ENCODE measurements at regions not wholly inside any gene's neighbourhood (a gene's known extent, or its start where the extent isn't known, plus 50 kb on each side); places are given as distances from the start of the nearest gene placed in this dataset.

DNA sequence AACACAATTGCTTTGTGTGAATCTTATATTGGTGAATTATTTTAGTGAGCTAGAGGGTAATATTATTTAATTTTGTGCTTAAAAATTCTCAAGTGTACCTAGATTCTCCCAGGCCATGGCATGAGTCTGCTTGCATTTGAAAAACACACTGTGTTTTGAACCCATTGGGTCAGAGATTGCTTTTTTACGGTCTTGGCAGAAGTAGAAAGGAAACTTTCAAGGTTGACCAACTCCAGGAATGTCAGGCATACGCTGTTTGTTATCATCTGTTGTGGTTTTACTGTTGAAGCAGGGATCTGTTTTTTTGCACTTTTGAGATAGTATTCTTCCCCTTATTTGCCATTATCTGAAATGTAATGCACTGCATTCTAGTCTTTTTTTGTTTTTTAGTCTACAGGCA, 377.4 kb downstream of the RPRM start:
- TF ChIP-seq, protein P1, sequence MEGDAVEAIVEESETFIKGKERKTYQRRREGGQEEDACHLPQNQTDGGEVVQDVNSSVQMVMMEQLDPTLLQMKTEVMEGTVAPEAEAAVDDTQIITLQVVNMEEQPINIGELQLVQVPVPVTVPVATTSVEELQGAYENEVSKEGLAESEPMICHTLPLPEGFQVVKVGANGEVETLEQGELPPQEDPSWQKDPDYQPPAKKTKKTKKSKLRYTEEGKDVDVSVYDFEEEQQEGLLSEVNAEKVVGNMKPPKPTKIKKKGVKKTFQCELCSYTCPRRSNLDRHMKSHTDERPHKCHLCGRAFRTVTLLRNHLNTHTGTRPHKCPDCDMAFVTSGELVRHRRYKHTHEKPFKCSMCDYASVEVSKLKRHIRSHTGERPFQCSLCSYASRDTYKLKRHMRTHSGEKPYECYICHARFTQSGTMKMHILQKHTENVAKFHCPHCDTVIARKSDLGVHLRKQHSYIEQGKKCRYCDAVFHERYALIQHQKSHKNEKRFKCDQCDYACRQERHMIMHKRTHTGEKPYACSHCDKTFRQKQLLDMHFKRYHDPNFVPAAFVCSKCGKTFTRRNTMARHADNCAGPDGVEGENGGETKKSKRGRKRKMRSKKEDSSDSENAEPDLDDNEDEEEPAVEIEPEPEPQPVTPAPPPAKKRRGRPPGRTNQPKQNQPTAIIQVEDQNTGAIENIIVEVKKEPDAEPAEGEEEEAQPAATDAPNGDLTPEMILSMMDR (conservative IDR thresholded peaks at IDR 0.05 in 1 of 2, IDR thresholded peaks at IDR 0.05 in 1 of 2; ENCODE audit: extremely low read depth in 1 of 2, insufficient read depth in 1 of 2, low read depth in 1 of 2, low read length in 2 of 2), result no peak
- TF ChIP-seq EZH2 (IDR thresholded peaks at IDR 0.05; ENCODE audit: borderline replicate concordance, low read length), result no peak

Measured in mammary epithelial cell (primary cell).